ENCODE measurements at regions not wholly inside any gene's neighbourhood (a gene's known extent, or its start where the extent isn't known, plus 50 kb on each side); places are given as distances from the start of the nearest gene placed in this dataset.

GRCh38 chr21:18478513-18478912 is 74.9 kb upstream of the TMPRSS15 start:
- no peak for TF ChIP-seq CTCF (conservative IDR thresholded peaks at IDR 0.05; ENCODE audit: low read length)
- TF ChIP-seq EZH2phosphoT487 (IDR thresholded peaks at IDR 0.05; ENCODE audit: borderline replicate concordance, low read depth, low read length) = no peak

Measured in OCI-LY7 (cell line).